Nephron (organoid): ENCODE measurements at regions not wholly inside any gene's neighbourhood (a gene's known extent, or its start where the extent isn't known, plus 50 kb on each side); places are given as distances from the start of the nearest gene placed in this dataset.
A peak's percentile ranks its signal among the peaks of the same experiment; 100 is the strongest.

ENCODE experiments used
- H3K27ac Mint-ChIP-seq, 3 experiments: 2 replicates each; pipeline ENCODE4 v1.8.0; 2020; ENCODE audit warnings: mixed read lengths in 3 of 3, mild to moderate bottlenecking in 2 of 3, moderate library complexity in 1 of 3
- H3K27me3 Mint-ChIP-seq: 2 replicates; pipeline ENCODE4 v1.8.0; 2021; ENCODE audit warnings: low read depth, mild to moderate bottlenecking, moderate library complexity, mixed read lengths
- H3K36me3 Mint-ChIP-seq: 2 replicates; pipeline ENCODE4 v1.8.0; 2020; ENCODE audit warnings: low read depth, mixed read lengths
- H3K4me1 Mint-ChIP-seq: 2 replicates; pipeline ENCODE4 v1.8.0; 2020; ENCODE audit warnings: mixed read lengths
- H3K4me3 Mint-ChIP-seq, 3 experiments: 2 replicates each; pipeline ENCODE4 v1.8.0; 2020; ENCODE audit warnings: mild to moderate bottlenecking in 3 of 3, mixed read lengths in 3 of 3, moderate library complexity in 2 of 3
- H3K9me3 Mint-ChIP-seq: 2 replicates; pipeline ENCODE4 v1.8.0; 2020; ENCODE audit warnings: mixed read lengths
- TF ChIP-seq, protein P1 (sequence below), 3 experiments: fragments of 200-600 bp; sonication (generic); IDR thresholded peaks; one replicate each; pipeline ENCODE4 v1.5.0; 2021; ENCODE audit warnings: antibody characterized with exemption in 3 of 3; ENCODE audit not compliant: unreplicated experiment in 3 of 3

DNA sequence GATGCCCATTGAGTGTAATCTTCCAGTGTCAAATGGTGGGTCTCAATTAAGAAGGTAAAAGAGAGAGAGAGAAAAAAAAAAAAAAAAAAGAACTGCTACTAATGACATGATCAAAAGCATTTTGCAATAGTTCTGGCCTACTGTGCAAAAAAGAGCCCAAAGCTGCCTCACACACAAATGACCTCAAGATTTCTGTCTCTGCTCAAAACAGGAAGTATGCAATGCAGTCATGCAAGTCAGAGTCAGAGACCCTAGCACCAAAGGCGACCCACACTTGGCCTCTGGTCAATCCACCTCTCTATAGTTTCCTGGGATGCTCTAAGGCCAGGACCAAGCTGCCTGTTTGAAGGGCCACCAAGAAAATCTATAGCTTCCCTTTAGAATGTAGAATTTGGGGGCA is 323.5 kb downstream of the VPS13C start:
- TF ChIP-seq, protein P1, sequence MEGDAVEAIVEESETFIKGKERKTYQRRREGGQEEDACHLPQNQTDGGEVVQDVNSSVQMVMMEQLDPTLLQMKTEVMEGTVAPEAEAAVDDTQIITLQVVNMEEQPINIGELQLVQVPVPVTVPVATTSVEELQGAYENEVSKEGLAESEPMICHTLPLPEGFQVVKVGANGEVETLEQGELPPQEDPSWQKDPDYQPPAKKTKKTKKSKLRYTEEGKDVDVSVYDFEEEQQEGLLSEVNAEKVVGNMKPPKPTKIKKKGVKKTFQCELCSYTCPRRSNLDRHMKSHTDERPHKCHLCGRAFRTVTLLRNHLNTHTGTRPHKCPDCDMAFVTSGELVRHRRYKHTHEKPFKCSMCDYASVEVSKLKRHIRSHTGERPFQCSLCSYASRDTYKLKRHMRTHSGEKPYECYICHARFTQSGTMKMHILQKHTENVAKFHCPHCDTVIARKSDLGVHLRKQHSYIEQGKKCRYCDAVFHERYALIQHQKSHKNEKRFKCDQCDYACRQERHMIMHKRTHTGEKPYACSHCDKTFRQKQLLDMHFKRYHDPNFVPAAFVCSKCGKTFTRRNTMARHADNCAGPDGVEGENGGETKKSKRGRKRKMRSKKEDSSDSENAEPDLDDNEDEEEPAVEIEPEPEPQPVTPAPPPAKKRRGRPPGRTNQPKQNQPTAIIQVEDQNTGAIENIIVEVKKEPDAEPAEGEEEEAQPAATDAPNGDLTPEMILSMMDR (IDR thresholded peaks at IDR 0.05; ENCODE audit: unreplicated experiment in 3 of 3): no peak
- no peak overlapping the region for H3K4me3 Mint-ChIP-seq
- peaks cover 9% of the 10 kb centered on the region for H3K9me3 Mint-ChIP-seq
- H3K27ac Mint-ChIP-seq: no peak overlapping the region
- H3K36me3 Mint-ChIP-seq: no peaks in the 10 kb centered on the region
- peaks cover 7% of the 10 kb centered on the region for H3K27me3 Mint-ChIP-seq
- H3K4me1 Mint-ChIP-seq: peaks cover 3% of the 10 kb centered on the region

DNA sequence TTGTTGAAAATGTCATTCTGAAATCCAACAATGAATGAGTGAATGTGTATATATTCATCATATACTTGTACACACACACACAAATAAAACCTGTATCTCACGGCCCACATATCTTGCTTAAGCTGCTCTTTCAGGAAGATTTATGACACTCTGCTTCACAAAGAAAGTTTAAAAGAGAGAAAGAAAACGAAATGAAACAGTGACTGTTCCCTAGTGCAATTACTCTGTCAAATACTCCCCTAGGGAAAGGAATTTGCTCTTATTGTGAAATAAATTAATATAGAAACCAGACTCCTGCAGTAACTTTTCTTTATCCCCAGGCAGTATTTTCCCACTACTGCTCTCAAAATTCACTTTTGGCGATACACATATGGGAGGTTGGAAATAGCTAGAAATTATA is 329.1 kb downstream of the VPS13C start:
- H3K36me3 Mint-ChIP-seq: no peaks in the 10 kb centered on the region
- TF ChIP-seq, protein P1 (IDR thresholded peaks at IDR 0.05; ENCODE audit: unreplicated experiment in 3 of 3): no peak
- H3K4me1 Mint-ChIP-seq: peaks cover 25% of the 10 kb centered on the region
- H3K27me3 Mint-ChIP-seq: peaks cover 7% of the 10 kb centered on the region
- H3K27ac Mint-ChIP-seq: peak overlapping the region in 2 of 3 experiments; percentile 22 to 27
- no peaks in the 10 kb centered on the region for H3K9me3 Mint-ChIP-seq
- no peak overlapping the region for H3K4me3 Mint-ChIP-seq

DNA sequence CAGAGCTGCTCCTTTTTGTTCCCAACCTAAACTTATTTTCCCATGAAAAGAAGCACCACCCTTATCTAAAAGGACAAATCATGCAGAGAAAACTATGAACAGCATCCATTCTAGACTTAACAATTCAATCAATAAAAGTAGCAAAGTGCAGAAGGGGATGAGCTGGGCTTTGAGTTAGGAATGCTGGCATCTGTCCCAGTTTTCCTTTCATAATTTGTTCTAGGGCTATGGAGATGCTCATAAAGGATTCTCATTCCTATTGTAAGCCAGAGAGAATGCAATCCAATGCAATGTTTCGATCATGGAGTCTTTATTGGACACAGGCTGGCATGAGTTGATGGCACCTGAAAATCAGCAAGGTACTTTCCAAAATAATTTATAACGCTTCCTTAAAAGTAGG is 330.6 kb downstream of the VPS13C start:
- TF ChIP-seq, protein P1 (IDR thresholded peaks at IDR 0.05; ENCODE audit: unreplicated experiment in 3 of 3): no peak
- Mint-ChIP-seq H3K27ac (no peak overlapping the region), H3K4me1 (peaks cover 30% of the 10 kb centered on the region), H3K9me3 (no peaks in the 10 kb centered on the region), H3K36me3 (no peaks in the 10 kb centered on the region), H3K4me3 (no peak overlapping the region), H3K27me3 (peaks cover 1% of the 10 kb centered on the region)

DNA sequence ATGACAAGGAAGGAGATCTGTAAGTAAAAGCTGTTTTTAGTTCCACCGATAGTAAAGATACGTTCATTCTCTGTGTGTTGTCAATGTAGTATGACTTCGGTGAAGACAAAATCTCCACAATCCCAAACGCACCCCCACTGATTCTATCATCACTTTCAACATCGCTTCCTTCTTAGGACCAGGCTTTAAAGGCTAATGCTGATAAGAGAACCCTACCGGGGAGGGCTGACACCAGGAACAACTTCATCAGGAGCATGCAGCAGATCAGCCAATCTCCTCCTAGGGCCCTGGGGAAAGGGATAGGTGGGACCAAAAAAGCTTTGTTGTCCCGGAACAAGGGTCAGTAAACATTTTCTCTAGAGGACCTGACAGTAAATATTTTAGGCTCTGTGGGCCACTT is 334.1 kb downstream of the VPS13C start:
- Mint-ChIP-seq H3K4me1 (peaks cover 32% of the 10 kb centered on the region), H3K36me3 (no peaks in the 10 kb centered on the region)
- TF ChIP-seq, protein P1 (IDR thresholded peaks at IDR 0.05; ENCODE audit: unreplicated experiment in 3 of 3): no peak

DNA sequence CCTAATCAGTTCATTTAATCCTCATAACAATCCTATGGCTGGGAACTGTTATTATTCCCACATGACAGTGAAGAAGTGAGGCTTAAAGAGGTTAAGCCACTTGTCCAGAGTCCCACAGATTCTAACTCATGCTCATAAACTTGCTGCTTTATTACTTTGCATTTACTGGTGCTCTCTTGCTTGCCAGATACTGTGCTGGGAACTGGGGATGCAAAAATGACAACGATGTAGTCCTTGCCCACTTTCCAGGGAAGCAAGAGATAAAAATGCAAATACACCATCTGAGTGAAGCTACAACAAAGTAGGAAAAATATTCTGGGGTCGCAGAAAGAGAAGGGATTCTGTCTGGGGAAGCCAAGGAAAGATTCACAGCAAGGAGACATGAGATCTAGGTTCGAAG is 335.0 kb downstream of the VPS13C start:
- peaks cover 12% of the 10 kb centered on the region for H3K27me3 Mint-ChIP-seq
- H3K9me3 Mint-ChIP-seq: no peaks in the 10 kb centered on the region
- TF ChIP-seq, protein P1 (IDR thresholded peaks at IDR 0.05; ENCODE audit: unreplicated experiment in 3 of 3): no peak
- peaks cover 25% of the 10 kb centered on the region for H3K4me1 Mint-ChIP-seq
- peak overlapping the region in 2 of 3 experiments; percentile 10 to 43 for H3K27ac Mint-ChIP-seq
- H3K4me3 Mint-ChIP-seq: no peak overlapping the region
- H3K36me3 Mint-ChIP-seq: no peaks in the 10 kb centered on the region

More for the DNA sequence above, 334.1 kb downstream of the VPS13C start:
- Mint-ChIP-seq H3K27ac (no peak overlapping the region), H3K9me3 (no peaks in the 10 kb centered on the region), H3K4me3 (no peak overlapping the region), H3K27me3 (peaks cover 10% of the 10 kb centered on the region)

DNA sequence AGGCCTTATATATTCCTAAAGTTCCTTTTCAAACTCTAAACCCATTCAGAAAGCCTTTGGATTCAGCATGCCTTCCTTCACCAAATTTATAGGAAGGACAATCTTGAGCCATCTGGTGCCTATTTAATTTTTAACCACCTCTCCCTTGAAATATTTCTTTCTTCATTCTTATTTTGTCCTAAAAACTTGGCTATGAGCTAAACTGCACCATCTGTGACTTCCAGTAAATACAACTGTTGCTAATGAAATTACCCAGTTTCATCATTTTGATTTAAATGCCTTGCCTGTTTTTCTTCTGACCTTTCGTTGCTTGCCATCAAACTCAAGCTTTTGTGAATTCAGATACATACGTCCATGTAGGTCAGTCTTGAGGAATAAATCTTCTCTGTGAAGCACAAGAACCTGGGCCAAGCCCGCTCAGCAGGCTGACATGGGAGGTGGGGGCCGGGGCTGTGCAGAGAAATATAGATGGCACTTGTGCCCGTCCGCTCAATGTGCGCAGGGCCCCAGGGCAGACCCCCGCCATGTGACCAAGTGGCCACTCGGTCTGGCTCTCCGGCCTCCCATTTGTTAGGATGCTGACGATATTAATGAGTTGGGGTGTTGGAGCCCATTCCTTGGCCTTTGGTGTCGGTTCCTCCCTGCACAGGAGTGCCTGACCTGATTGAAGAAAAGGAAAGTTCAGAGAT is 335.9 kb downstream of the VPS13C start:
- Mint-ChIP-seq H3K4me3 (no peak overlapping the region), H3K9me3 (no peaks in the 10 kb centered on the region), H3K27me3 (peaks cover 15% of the 10 kb centered on the region), H3K36me3 (no peaks in the 10 kb centered on the region), H3K4me1 (peaks cover 24% of the 10 kb centered on the region), H3K27ac (peak overlapping the region in 1 of 3 experiments; percentile 5)
- TF ChIP-seq, protein P1 (IDR thresholded peaks at IDR 0.05; ENCODE audit: unreplicated experiment in 3 of 3): no peak
